ENCODE measurements at regions not wholly inside any gene's neighbourhood (a gene's known extent, or its start where the extent isn't known, plus 50 kb on each side); places are given as distances from the start of the nearest gene placed in this dataset.

GRCh38 chr18:79597831-79598632 is 81.6 kb upstream of the CTDP1 start:
- no peak for TF ChIP-seq CTCF (optimal IDR thresholded peaks at IDR 0.05 in 1 of 3, IDR thresholded peaks at IDR 0.05 in 1 of 3, conservative IDR thresholded peaks at IDR 0.05 in 1 of 3; ENCODE audit: extremely low read depth in 1 of 3, insufficient read depth in 2 of 3, low read length in 3 of 3)
- no peak for TF ChIP-seq EZH2 (IDR thresholded peaks at IDR 0.05; ENCODE audit: low read length)
